ENCODE measurements at regions not wholly inside any gene's neighbourhood (a gene's known extent, or its start where the extent isn't known, plus 50 kb on each side); places are given as distances from the start of the nearest gene placed in this dataset.

DNA sequence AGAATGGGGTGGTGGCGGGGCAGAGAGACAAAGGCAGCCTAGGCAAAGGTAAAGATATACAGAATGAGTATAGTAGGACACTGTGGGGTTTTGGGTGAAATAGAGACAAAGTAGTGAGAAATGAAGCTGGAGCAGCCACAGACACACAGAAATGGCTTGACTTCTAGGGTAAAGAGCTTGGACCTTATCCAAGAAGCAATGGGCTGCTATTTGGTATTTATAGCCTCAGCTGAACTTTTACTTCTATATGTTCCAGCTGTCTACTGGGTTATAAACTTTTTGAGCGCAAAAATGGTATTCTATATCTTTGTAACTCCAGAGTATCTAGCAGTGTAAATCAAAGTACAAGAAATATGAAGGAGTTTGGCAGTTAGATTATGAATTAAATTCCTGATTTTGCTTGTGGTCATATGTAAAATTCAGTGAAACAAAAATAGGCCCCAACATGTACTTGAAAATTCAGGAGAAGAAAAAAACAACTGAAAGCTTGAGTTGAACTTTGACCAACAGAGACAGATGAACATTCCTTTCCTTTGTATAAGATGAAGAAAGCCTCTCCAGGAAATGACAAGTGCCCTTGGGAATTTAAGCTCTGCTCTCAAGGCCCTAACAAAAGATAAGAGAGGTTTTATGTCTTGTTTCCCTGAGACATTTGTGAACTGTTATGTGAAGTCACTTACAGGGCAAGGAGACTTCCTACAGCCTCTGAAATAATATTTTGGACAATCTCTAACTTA is 64.6 kb upstream of the XIST start:
- H3K4me1 ChIP-seq (ENCODE audit: insufficient read depth, low read length), result no peaks in the 10 kb centered on the region
- H2AFZ ChIP-seq (ENCODE audit: low read length), result no peak overlapping the region
- no peaks in the 10 kb centered on the region for H3K9me3 ChIP-seq (ENCODE audit: low read length)
- H3K4me2 ChIP-seq (ENCODE audit: low read depth, low read length), result no peak overlapping the region
- FAIRE-seq (peak; percentile 40), ATAC-seq (no peak), DNase-seq (ENCODE audit: low spot score) (no peak)
- 95% methylated on average over 2 of the region's 2 CpGs for WGBS (ENCODE audit: low lambda C conversion rate)
- H3K27me3 ChIP-seq (ENCODE audit: control insufficient read depth in 1 of 2, insufficient read depth in 2 of 2, low read length in 2 of 2), result no peaks in the 10 kb centered on the region
- CTCF ChIA-PET (ENCODE audit: low intra/inter-chr PET ratio, low total read pairs), result no interaction called here
- no peak overlapping the region for H3K9ac ChIP-seq (ENCODE audit: insufficient read depth, low read depth, low read length)
- no TSS peak for BruUV-seq (replicated peaks)
- intact Hi-C loops (cut with micrococcal nuclease; ENCODE audit: unreplicated experiment) (no loop called here), in situ Hi-C loops (cut with HindIII; ENCODE audit: extremely low pct_ligation_motif_present, low pct_unique_long_range_greater_than_20kb) (no loop called here)
- TF ChIP-seq ZNF572 (CRISPR knock-in tag; IDR thresholded peaks at IDR 0.05) (no peak), GATA4 (IDR thresholded peaks at IDR 0.05; ENCODE audit: borderline replicate concordance, low read depth) (no peak), STAG1 (CRISPR knock-in tag; IDR thresholded peaks at IDR 0.05) (no peak), RBFOX2 (IDR thresholded peaks at IDR 0.05; ENCODE audit: low read depth, low read length) (no peak)
- no peaks in the 10 kb centered on the region for H3K36me3 ChIP-seq (replicated peaks in 1 of 2; ENCODE audit: control insufficient read depth in 1 of 2, insufficient read depth in 2 of 2, low read length in 2 of 2)
- H4K20me1 ChIP-seq (ENCODE audit: insufficient read depth, low read length), result no peaks in the 10 kb centered on the region
- no peak overlapping the region for H3K4me3 ChIP-seq (replicated peaks in 1 of 3; ENCODE audit: insufficient read depth in 1 of 3, low read depth in 2 of 3, low read length in 3 of 3)
- no peak overlapping the region for H3K27ac ChIP-seq (ENCODE audit: extremely low read length, insufficient read depth, low read length)
- no peaks in the 10 kb centered on the region for H3K79me2 ChIP-seq (ENCODE audit: insufficient read depth, low read length)
- POLR2A ChIA-PET, result no interaction called here

DNA sequence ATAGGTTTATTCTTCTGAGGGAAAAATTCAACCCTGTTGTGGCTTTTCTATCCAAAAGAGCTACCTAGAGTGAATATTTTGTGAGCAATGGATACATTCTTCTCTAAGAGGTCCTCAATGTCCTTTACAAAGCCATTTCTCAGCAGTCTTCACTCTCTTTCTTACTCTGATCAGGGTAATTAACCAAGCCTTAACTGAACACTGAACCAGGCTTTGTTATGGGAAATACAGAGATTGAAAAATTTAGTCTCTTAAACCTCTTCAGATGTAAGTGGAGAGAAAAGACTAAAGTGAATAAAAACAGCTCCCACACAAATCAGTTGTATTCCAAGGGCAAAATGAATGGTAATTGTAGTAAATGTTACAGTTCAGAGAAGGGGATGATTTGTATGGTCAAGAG is 64.0 kb upstream of the XIST start:
- H3K9ac ChIP-seq (ENCODE audit: insufficient read depth, low read depth, low read length), result no peak overlapping the region
- intact Hi-C loops (cut with micrococcal nuclease; ENCODE audit: unreplicated experiment), result no loop called here
- no peak overlapping the region for H3K27ac ChIP-seq (ENCODE audit: extremely low read length, insufficient read depth, low read length)
- no TSS peak for BruUV-seq (replicated peaks)
- DNase-seq (ENCODE audit: low spot score) (no peak), ATAC-seq (no peak), FAIRE-seq (no peak)
- no peaks in the 10 kb centered on the region for H3K9me3 ChIP-seq (ENCODE audit: low read length)
- H2AFZ ChIP-seq (ENCODE audit: low read length), result no peak overlapping the region
- no peaks in the 10 kb centered on the region for H3K4me1 ChIP-seq (ENCODE audit: insufficient read depth, low read length)
- in situ Hi-C loops (cut with HindIII; ENCODE audit: extremely low pct_ligation_motif_present, low pct_unique_long_range_greater_than_20kb), result no loop called here
- no peak overlapping the region for H3K4me2 ChIP-seq (ENCODE audit: low read depth, low read length)
- no peaks in the 10 kb centered on the region for H3K27me3 ChIP-seq (ENCODE audit: control insufficient read depth in 1 of 2, insufficient read depth in 2 of 2, low read length in 2 of 2)
- no peaks in the 10 kb centered on the region for H4K20me1 ChIP-seq (ENCODE audit: insufficient read depth, low read length)
- H3K79me2 ChIP-seq (ENCODE audit: insufficient read depth, low read length), result no peaks in the 10 kb centered on the region
- POLR2A ChIA-PET, result no interaction called here
- CTCF ChIA-PET (ENCODE audit: low intra/inter-chr PET ratio, low total read pairs), result no interaction called here
- no peaks in the 10 kb centered on the region for H3K36me3 ChIP-seq (replicated peaks in 1 of 2; ENCODE audit: control insufficient read depth in 1 of 2, insufficient read depth in 2 of 2, low read length in 2 of 2)
- H3K4me3 ChIP-seq (replicated peaks in 1 of 3; ENCODE audit: insufficient read depth in 1 of 3, low read depth in 2 of 3, low read length in 3 of 3), result no peak overlapping the region
- TF ChIP-seq, protein P1, sequence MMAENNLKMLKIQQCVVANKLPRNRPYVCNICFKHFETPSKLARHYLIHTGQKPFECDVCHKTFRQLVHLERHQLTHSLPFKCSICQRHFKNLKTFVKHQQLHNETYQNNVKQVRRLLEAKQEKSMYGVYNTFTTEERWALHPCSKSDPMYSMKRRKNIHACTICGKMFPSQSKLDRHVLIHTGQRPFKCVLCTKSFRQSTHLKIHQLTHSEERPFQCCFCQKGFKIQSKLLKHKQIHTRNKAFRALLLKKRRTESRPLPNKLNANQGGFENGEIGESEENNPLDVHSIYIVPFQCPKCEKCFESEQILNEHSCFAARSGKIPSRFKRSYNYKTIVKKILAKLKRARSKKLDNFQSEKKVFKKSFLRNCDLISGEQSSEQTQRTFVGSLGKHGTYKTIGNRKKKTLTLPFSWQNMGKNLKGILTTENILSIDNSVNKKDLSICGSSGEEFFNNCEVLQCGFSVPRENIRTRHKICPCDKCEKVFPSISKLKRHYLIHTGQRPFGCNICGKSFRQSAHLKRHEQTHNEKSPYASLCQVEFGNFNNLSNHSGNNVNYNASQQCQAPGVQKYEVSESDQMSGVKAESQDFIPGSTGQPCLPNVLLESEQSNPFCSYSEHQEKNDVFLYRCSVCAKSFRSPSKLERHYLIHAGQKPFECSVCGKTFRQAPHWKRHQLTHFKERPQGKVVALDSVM (CRISPR knock-in tag; IDR thresholded peaks at IDR 0.05), result no peak
- no peak for TF ChIP-seq MED8 (CRISPR knock-in tag; IDR thresholded peaks at IDR 0.05; ENCODE audit: insufficient replicate concordance)
- TF ChIP-seq, protein P2, sequence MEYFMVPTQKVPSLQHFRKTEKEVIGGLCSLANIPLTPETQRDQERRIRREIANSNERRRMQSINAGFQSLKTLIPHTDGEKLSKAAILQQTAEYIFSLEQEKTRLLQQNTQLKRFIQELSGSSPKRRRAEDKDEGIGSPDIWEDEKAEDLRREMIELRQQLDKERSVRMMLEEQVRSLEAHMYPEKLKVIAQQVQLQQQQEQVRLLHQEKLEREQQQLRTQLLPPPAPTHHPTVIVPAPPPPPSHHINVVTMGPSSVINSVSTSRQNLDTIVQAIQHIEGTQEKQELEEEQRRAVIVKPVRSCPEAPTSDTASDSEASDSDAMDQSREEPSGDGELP (IDR thresholded peaks at IDR 0.05; ENCODE audit: borderline replicate concordance, low read depth), result no peak
- TF ChIP-seq HCFC1 (IDR thresholded peaks at IDR 0.05; ENCODE audit: low read depth, low read length), result no peak
- TF ChIP-seq MXD4 (CRISPR knock-in tag; IDR thresholded peaks at IDR 0.05), result no peak
- TF ChIP-seq TARDBP (CRISPR knock-in tag; IDR thresholded peaks at IDR 0.05), result no peak
- TF ChIP-seq NFE2 (CRISPR knock-in tag; IDR thresholded peaks at IDR 0.05), result no peak
- TF ChIP-seq ZNF552 (CRISPR knock-in tag; IDR thresholded peaks at IDR 0.05; ENCODE audit: borderline replicate concordance), result no peak
- no peak for TF ChIP-seq FOXK1 (CRISPR knock-in tag; IDR thresholded peaks at IDR 0.05; ENCODE audit: borderline replicate concordance, low read depth)
- no peak for TF ChIP-seq ARHGAP35 (CRISPR knock-in tag; IDR thresholded peaks at IDR 0.05; ENCODE audit: borderline replicate concordance)
- TF ChIP-seq, protein P3, sequence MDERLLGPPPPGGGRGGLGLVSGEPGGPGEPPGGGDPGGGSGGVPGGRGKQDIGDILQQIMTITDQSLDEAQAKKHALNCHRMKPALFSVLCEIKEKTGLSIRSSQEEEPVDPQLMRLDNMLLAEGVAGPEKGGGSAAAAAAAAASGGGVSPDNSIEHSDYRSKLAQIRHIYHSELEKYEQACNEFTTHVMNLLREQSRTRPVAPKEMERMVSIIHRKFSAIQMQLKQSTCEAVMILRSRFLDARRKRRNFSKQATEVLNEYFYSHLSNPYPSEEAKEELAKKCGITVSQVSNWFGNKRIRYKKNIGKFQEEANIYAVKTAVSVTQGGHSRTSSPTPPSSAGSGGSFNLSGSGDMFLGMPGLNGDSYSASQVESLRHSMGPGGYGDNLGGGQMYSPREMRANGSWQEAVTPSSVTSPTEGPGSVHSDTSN (CRISPR knock-in tag; IDR thresholded peaks at IDR 0.05), result no peak
- no peak for TF ChIP-seq CCAR2 (optimal IDR thresholded peaks at IDR 0.05; ENCODE audit: low read depth, low read length)
